AG10803 (cell line): ENCODE measurements at regions not wholly inside any gene's neighbourhood (a gene's known extent, or its start where the extent isn't known, plus 50 kb on each side); places are given as distances from the start of the nearest gene placed in this dataset.

Source experiments
- DNase-seq: peaks from one replicate; pipeline ENCODE4 v3.0.0; 2010; ENCODE audit warnings: low read depth
- H3K4me3 ChIP-seq: 2 replicates; pipeline ENCODE4 v1.5.1; 2011; ENCODE audit warnings: mild to moderate bottlenecking, low read length, control low read depth
- TF ChIP-seq, protein P1 (sequence below): conservative IDR thresholded peaks from 2 replicates; pipeline ENCODE4 v1.5.1; 2011; ENCODE audit warnings: mild to moderate bottlenecking, low read length, control low read depth, inconsistent platforms

DNA sequence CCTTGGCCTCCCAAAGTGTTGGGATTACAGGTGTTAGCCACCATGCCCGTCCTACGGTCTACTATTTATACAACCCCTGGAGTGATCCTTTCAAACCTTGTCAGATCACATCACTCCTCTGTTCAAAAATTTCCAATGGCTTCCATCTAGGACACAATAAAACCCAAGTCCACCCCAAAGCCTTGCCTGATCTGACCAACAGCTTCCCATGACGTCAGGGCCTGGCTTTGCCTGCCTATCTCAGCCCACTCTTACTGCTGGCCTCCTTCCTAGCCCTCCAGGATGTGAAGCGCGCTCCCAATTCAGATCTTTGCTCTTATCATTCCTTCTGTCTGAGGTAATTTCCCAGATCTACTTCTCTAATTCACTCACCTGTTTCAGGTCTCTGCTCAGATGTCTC, 128.4 kb downstream of the LINC00237 start:
- TF ChIP-seq, protein P1, sequence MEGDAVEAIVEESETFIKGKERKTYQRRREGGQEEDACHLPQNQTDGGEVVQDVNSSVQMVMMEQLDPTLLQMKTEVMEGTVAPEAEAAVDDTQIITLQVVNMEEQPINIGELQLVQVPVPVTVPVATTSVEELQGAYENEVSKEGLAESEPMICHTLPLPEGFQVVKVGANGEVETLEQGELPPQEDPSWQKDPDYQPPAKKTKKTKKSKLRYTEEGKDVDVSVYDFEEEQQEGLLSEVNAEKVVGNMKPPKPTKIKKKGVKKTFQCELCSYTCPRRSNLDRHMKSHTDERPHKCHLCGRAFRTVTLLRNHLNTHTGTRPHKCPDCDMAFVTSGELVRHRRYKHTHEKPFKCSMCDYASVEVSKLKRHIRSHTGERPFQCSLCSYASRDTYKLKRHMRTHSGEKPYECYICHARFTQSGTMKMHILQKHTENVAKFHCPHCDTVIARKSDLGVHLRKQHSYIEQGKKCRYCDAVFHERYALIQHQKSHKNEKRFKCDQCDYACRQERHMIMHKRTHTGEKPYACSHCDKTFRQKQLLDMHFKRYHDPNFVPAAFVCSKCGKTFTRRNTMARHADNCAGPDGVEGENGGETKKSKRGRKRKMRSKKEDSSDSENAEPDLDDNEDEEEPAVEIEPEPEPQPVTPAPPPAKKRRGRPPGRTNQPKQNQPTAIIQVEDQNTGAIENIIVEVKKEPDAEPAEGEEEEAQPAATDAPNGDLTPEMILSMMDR: no peak
- DNase-seq: no peak
- no peak overlapping the region for H3K4me3 ChIP-seq

DNA sequence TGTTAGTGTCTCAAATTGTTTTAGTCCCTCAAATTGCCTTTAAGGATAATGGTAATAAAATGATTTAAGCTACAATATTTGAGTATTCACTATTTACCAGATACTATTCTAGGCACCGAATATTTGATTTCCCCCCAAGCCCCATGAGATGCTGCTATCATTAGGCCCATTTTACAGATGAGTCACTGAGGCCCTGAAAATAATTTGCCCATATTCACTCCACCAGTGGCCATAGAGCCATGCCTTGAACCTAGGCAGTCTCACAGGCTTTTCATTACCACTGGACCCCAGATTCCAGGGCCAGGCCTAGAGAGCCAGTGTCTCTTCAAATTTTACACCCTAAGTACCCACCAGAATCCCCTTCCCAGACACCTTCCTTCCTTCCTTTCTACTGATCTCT, 133.7 kb downstream of the LINC00237 start:
- no peak overlapping the region for H3K4me3 ChIP-seq
- TF ChIP-seq, protein P1: no peak
- DNase-seq: no peak

DNA sequence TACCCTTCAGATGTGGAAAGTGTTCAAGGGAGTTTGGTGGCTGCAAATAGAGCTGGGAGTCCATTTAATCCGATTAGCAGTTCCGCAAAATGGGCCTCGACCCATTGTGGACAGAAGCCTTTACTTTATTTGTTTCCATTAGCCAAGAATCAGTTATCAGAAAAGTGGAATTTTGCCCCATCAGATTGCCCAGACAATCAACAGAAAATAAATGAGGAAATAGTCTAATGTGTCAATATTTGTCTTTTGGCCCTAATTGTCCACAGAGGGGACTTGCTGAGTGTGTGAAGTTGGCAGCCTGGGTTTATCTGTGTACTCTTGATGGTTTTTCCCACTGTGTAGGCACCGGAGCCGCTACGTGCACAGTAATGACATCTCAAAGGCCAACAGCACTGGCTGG, 134.3 kb downstream of the LINC00237 start:
- DNase-seq: no peak
- TF ChIP-seq, protein P1: no peak
- H3K4me3 ChIP-seq: no peak overlapping the region

DNA sequence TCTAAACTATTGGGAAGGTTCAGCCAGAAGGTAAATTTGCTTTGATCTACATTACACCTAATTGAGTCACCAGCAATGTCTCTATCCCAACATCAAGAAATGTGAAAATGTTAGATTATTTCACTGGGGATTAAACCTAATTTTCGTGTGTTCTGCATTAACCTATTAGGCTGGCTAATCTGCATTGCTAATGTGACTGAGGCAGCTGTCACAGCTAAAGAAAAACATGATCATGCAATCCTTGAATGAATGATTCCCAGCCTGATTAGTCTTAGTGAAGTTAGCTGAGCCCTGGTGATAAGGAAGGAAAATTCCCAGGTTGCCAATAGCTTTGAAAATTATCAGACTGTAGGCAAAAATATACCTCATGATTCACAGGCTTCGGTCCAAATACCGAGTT, 135.3 kb downstream of the LINC00237 start:
- H3K4me3 ChIP-seq: no peak overlapping the region
- no peak for DNase-seq
- TF ChIP-seq, protein P1: no peak

DNA sequence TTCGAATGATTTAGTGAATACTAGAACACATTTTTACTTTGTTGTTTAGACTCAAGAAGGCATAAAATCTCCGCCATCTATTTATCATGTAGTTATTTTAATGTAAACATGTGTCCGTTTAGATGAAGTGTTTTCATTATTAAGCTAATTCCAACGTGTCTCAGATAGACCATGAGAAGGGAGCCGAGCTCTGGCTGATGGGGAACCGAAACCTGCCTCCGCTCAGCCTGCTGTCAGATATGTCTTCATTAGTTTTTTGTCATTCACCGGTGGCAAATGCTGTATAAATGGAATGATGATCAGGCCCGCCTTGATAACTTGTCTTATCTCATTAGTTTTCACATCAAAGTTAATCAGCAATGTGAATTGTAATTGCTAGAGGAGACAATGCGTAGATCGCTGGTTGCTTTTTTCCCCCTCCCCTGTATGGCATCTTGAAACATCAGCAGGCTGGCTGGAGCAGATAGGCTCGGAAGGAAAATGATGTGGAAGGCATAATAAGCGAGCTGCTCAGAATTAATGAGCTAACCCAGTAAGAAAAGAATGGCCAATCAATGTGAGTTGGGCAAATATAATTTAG, 136.4 kb downstream of the LINC00237 start:
- no peak for DNase-seq
- no peak overlapping the region for H3K4me3 ChIP-seq
- TF ChIP-seq, protein P1: no peak

DNA sequence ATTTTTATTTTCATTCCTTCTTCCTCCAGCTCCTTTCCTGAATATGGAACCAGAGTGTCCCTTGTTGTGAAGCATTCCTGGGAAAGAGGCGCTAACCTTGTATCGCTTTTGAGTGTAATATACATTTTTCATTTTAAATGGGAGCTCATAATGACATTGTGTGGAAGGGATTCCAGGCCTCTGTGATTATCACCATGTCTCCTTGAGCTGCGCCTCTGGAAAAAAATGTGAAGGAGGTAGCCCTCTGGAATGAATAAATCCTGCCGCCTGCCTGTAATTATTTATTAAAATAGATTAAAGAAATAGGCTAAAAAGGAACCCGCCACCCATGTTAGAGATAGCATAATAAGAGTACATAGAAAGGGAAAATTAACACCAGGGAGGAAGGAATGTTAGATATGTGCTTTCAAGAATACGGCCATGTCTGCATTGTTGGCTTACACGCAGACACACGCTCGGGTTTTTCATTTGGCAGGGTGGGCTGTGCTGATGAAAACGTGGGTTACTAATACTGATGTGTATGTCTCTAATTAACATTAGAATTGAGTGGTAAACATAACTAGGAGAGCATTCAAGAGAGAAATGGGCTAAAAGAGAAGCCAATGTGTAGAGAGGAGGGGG, 138.5 kb downstream of the LINC00237 start:
- no peak for DNase-seq
- TF ChIP-seq, protein P1: no peak
- no peak overlapping the region for H3K4me3 ChIP-seq

DNA sequence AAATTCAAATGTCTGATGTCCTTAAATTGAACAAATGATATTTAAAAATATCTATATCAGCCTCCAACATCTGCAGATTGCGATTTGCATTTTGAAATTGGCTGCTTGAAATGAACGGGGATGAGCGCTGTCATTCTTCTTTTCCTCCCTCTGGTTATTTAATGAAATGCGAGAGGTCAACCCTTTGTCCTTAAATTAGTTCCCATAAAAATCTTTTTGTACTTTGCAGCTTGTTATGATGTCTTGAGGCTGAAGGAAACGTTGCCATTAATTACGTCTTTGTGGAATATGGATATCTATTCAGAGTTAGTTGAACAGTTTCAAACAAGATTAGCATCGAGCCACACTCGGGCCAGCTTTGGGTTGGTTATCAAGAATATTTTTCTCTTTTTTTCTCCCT, 140.0 kb downstream of the LINC00237 start:
- no peak overlapping the region for H3K4me3 ChIP-seq
- TF ChIP-seq, protein P1: no peak
- DNase-seq: no peak
